ENCODE measurements at regions not wholly inside any gene's neighbourhood (a gene's known extent, or its start where the extent isn't known, plus 50 kb on each side); places are given as distances from the start of the nearest gene placed in this dataset.

DNA sequence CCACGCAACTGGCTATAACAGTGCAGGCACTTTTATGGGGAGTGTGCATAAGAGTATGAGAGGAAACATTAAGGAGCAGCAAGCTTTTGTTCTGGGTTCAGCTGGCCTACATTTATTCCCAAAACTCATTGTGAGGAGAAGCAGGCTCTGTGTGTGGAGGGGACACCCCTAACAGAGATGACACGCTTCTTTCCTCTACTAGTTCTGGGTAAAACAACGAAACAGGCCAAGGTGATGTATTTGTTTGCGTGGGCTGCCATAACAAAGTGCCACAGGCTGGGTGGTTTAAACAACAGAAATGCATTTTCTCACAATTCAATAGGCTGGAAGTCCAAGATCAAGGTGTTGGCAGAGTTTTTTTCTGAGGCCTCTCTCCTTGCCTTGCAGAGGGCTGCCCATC, 488.6 kb downstream of the MID1IP1 start:
- no peak for DNase-seq
- H3K4me1 ChIP-seq: no peaks in the 10 kb centered on the region
- H3K4me3 ChIP-seq: no peak overlapping the region
- H3K9me3 ChIP-seq: no peaks in the 10 kb centered on the region
- no peaks in the 10 kb centered on the region for H3K36me3 ChIP-seq
- TF ChIP-seq EP300 (IDR thresholded peaks at IDR 0.05; ENCODE audit: low read depth): no peak
- no peak for TF ChIP-seq POLR2A (IDR thresholded peaks at IDR 0.05)
- TF ChIP-seq, protein P1, sequence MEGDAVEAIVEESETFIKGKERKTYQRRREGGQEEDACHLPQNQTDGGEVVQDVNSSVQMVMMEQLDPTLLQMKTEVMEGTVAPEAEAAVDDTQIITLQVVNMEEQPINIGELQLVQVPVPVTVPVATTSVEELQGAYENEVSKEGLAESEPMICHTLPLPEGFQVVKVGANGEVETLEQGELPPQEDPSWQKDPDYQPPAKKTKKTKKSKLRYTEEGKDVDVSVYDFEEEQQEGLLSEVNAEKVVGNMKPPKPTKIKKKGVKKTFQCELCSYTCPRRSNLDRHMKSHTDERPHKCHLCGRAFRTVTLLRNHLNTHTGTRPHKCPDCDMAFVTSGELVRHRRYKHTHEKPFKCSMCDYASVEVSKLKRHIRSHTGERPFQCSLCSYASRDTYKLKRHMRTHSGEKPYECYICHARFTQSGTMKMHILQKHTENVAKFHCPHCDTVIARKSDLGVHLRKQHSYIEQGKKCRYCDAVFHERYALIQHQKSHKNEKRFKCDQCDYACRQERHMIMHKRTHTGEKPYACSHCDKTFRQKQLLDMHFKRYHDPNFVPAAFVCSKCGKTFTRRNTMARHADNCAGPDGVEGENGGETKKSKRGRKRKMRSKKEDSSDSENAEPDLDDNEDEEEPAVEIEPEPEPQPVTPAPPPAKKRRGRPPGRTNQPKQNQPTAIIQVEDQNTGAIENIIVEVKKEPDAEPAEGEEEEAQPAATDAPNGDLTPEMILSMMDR (IDR thresholded peaks at IDR 0.05): no peak
- TF ChIP-seq POLR2AphosphoS5 (IDR thresholded peaks at IDR 0.05): no peak
- in situ Hi-C loops (cut with MboI; ENCODE audit: low pct_ligation_motif_present in 1 of 4, low pct_unique_long_range_greater_than_20kb in 1 of 4, low sequenced_read_pairs in 3 of 4) (no loop called here), intact Hi-C loops (cut with DNase I; ENCODE audit: low total_unique reads) (no loop called here)
- WGBS, 2 donors (ENCODE audit: low coverage in 1 of 2): 82% methylated on average over 4 of the region's 4 CpGs; no CpG with 5 or more reads in 1 of the 2 donors
- no peaks in the 10 kb centered on the region for H3K27me3 ChIP-seq
- no peak overlapping the region for H3K27ac ChIP-seq

DNA sequence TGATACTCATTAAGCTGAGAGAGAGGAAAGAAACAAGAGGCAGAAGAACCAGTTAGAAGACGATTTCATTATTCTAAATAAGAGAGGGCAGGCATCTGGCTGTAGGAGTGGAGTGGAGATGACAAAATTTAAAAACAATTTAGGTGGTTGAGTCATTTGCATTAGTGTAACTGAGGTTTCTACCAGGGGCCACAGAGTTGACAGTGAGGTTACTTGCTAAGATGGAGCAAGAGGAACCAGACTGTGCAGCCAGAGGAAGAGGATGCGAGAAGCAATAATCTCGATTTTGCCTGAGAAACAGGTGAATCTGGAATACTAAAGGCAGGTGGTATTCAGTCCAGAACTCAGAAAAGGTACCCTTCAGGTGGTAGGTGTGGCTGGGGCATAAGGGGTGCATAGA, 491.9 kb downstream of the MID1IP1 start:
- H3K27ac ChIP-seq: no peak overlapping the region
- no peaks in the 10 kb centered on the region for H3K4me1 ChIP-seq
- intact Hi-C loops (cut with DNase I; ENCODE audit: low total_unique reads) (no loop called here), in situ Hi-C loops (cut with MboI; ENCODE audit: low pct_ligation_motif_present in 1 of 4, low pct_unique_long_range_greater_than_20kb in 1 of 4, low sequenced_read_pairs in 3 of 4) (no loop called here)
- no peaks in the 10 kb centered on the region for H3K9me3 ChIP-seq
- no peak overlapping the region for H3K4me3 ChIP-seq
- DNase-seq: no peak
- TF ChIP-seq, protein P1 (IDR thresholded peaks at IDR 0.05): no peak
- no peak for TF ChIP-seq EP300 (IDR thresholded peaks at IDR 0.05; ENCODE audit: low read depth)
- TF ChIP-seq POLR2AphosphoS5 (IDR thresholded peaks at IDR 0.05): no peak
- TF ChIP-seq POLR2A (IDR thresholded peaks at IDR 0.05): no peak
- 43 to 71% methylated on average over 1 to 3 of the region's 3 CpGs for WGBS, 2 donors (ENCODE audit: low coverage in 1 of 2)
- no peaks in the 10 kb centered on the region for H3K27me3 ChIP-seq
- no peaks in the 10 kb centered on the region for H3K36me3 ChIP-seq

DNA sequence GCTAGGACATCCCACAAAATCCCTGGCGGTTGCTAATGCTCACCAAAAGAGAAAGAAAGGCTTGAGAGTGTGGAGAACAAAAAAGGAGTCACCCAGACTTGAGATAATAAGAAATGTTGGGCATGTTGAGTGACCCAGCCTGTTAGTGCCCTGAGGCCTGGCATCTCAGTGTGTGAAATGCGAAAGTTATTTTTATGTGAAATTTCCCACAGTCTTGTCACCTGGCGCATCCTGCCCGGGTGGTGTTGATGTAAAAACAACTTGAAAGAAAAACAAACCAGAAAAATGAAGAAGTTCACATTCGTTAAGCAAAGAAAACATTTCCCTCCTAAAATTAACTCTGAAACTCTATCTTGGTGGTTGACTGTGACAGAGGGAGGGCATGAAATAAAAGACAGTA, 495.2 kb downstream of the MID1IP1 start:
- TF ChIP-seq, protein P1 (IDR thresholded peaks at IDR 0.05): no peak
- no peak for TF ChIP-seq POLR2AphosphoS5 (IDR thresholded peaks at IDR 0.05)
- TF ChIP-seq POLR2A (IDR thresholded peaks at IDR 0.05): no peak
- TF ChIP-seq EP300 (IDR thresholded peaks at IDR 0.05; ENCODE audit: low read depth): no peak
- no peak for DNase-seq
- H3K36me3 ChIP-seq: no peaks in the 10 kb centered on the region
- in situ Hi-C loops (cut with MboI; ENCODE audit: low pct_ligation_motif_present in 1 of 4, low pct_unique_long_range_greater_than_20kb in 1 of 4, low sequenced_read_pairs in 3 of 4) (no loop called here), intact Hi-C loops (cut with DNase I; ENCODE audit: low total_unique reads) (no loop called here)
- H3K4me3 ChIP-seq: no peak overlapping the region
- no peak overlapping the region for H3K27ac ChIP-seq
- no peaks in the 10 kb centered on the region for H3K4me1 ChIP-seq
- WGBS, 2 donors (ENCODE audit: low coverage in 1 of 2): 82% methylated on average over 5 of the region's 5 CpGs; no CpG with 5 or more reads in 1 of the 2 donors
- no peaks in the 10 kb centered on the region for H3K27me3 ChIP-seq
- no peaks in the 10 kb centered on the region for H3K9me3 ChIP-seq

DNA sequence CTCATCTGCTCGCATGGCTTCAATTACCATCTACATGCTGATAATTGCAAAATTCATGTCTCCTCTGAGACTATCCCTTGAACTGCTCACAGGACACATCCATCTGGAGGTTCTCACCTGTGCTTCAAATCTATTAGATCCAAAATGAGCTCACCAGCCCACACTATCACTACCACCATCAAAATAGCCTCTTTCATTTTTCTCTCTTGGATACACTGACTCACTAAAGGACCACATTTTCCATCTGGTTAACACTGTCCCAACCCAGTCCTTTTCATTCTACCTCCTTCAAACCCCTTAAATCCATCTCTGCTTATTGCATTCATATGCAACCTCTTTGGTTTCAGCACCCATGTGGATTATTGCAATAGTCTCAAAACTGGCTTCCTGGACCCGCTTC, 497.6 kb downstream of the MID1IP1 start:
- 84% methylated on average over 2 of the region's 2 CpGs; no CpG with 5 or more reads in 1 of the 2 donors for WGBS, 2 donors (ENCODE audit: low coverage in 1 of 2)
- H3K4me1 ChIP-seq: no peaks in the 10 kb centered on the region
- DNase-seq: no peak
- H3K36me3 ChIP-seq: no peaks in the 10 kb centered on the region
- no peak overlapping the region for H3K4me3 ChIP-seq
- intact Hi-C loops (cut with DNase I; ENCODE audit: low total_unique reads): no loop called here
- no peak overlapping the region for H3K27ac ChIP-seq
- TF ChIP-seq, protein P1 (IDR thresholded peaks at IDR 0.05): no peak
- TF ChIP-seq EP300 (IDR thresholded peaks at IDR 0.05; ENCODE audit: low read depth): no peak
- TF ChIP-seq POLR2A (IDR thresholded peaks at IDR 0.05): no peak
- TF ChIP-seq POLR2AphosphoS5 (IDR thresholded peaks at IDR 0.05): no peak
- no peaks in the 10 kb centered on the region for H3K9me3 ChIP-seq
- no peaks in the 10 kb centered on the region for H3K27me3 ChIP-seq
- in situ Hi-C loops (cut with MboI; ENCODE audit: low pct_ligation_motif_present in 1 of 4, low pct_unique_long_range_greater_than_20kb in 1 of 4, low sequenced_read_pairs in 3 of 4): no loop called here

All from transverse colon (tissue), 4 donors.